IMR-90 (cell line): ENCODE measurements at regions not wholly inside any gene's neighbourhood (a gene's known extent, or its start where the extent isn't known, plus 50 kb on each side); places are given as distances from the start of the nearest gene placed in this dataset.

Source experiments
- ATAC-seq: fragments of 200-7000 bp; cut with Tn5 transposase; 2 replicates; pipeline ENCODE4 v1.9.1; 2020; ENCODE audit warnings: low read depth, mild to moderate bottlenecking, moderate library complexity
- BruUV-seq: library from RNA; stranded (reverse); fragments of 400-500 nt; replicated peaks from 2 replicates; lab custom pipeline; 2021; lab: Mats Ljungman, UMichigan
- CTCF ChIA-PET: fragments of 300-600 bp; formaldehyde crosslinking; extraction: SDS; loops from one replicate; lab custom pipeline; 2021; ENCODE audit warnings: antibody characterized with exemption; lab: Yijun Ruan, JAX
- POLR2A ChIA-PET: fragments of 300-600 bp; sonication (Branson Sonifier 250); formaldehyde crosslinking; loops from one replicate; lab custom pipeline; 2022; ENCODE audit warnings: antibody characterized with exemption; ENCODE audit not compliant: unreplicated experiment; lab: Charles Lee
- DNase-seq: peaks from one replicate; pipeline ENCODE4 v3.0.0; 2013
- H2AFZ ChIP-seq: replicated peaks from 2 replicates; pipeline ENCODE3; 2013; ENCODE audit warnings: low read length, mild to moderate bottlenecking; ENCODE audit not compliant: poor library complexity
- H2AK5ac ChIP-seq: 2 replicates; pipeline ENCODE4 v1.6.1; 2013; ENCODE audit warnings: low read depth, low read length, inconsistent platforms
- H2AK9ac ChIP-seq: replicated peaks from 2 replicates; pipeline ENCODE3; 2013; ENCODE audit warnings: mild to moderate bottlenecking, low read depth, low read length, moderate library complexity; ENCODE audit not compliant: poor library complexity
- H2BK120ac ChIP-seq: 2 replicates; pipeline ENCODE4 v1.6.1; 2013; ENCODE audit warnings: low read depth, low read length, inconsistent platforms
- H2BK15ac ChIP-seq: 3 replicates; pipeline ENCODE4 v1.6.1; 2013; ENCODE audit warnings: low read depth, low read length, inconsistent platforms
- H2BK20ac ChIP-seq: 2 replicates; pipeline ENCODE4 v1.6.1; 2013; ENCODE audit warnings: low read depth, mild to moderate bottlenecking, inconsistent platforms, low read length, moderate library complexity
- H2BK5ac ChIP-seq: 2 replicates; pipeline ENCODE4 v1.6.1; 2013; ENCODE audit warnings: mild to moderate bottlenecking, low read depth, low read length, inconsistent platforms; ENCODE audit not compliant: poor library complexity, severe bottlenecking
- H3K14ac ChIP-seq: replicated peaks from 2 replicates; pipeline ENCODE4 v1.6.1; 2013; ENCODE audit warnings: low read depth, low read length, inconsistent platforms
- H3K18ac ChIP-seq: 2 replicates; pipeline ENCODE4 v1.6.1; 2013; ENCODE audit warnings: low read depth, low read length, control low read depth
- H3K23ac ChIP-seq: 2 replicates; pipeline ENCODE4 v1.6.1; 2013; ENCODE audit warnings: low read depth, low read length, inconsistent platforms
- H3K27ac ChIP-seq: 2 replicates; pipeline ENCODE4 v1.5.1; 2013; ENCODE audit warnings: mild to moderate bottlenecking, control low read depth, low read length; ENCODE audit not compliant: insufficient read depth
- H3K27me3 ChIP-seq: 2 replicates; pipeline ENCODE4 v1.6.1; 2013; ENCODE audit warnings: low read length; ENCODE audit not compliant: control insufficient read depth, insufficient read depth
- H3K36me3 ChIP-seq: 2 replicates; pipeline ENCODE4 v1.6.1; 2013; ENCODE audit warnings: low read length, mixed read lengths; ENCODE audit not compliant: control insufficient read depth, insufficient read depth
- H3K4ac ChIP-seq: 2 replicates; pipeline ENCODE4 v1.6.1; 2013; ENCODE audit warnings: low read depth, low read length, inconsistent platforms
- H3K4me1 ChIP-seq: 2 replicates; pipeline ENCODE4 v1.6.1; 2013; ENCODE audit warnings: low read length, mixed read lengths; ENCODE audit not compliant: control insufficient read depth, insufficient read depth
- H3K4me2 ChIP-seq: 2 replicates; pipeline ENCODE4 v1.6.1; 2013; ENCODE audit warnings: low read depth, mild to moderate bottlenecking, control low read depth, low read length, moderate library complexity
- H3K4me3 ChIP-seq: 2 replicates; pipeline ENCODE4 v1.5.1; 2013; ENCODE audit warnings: low read depth, mild to moderate bottlenecking, control low read depth, low read length, moderate library complexity; ENCODE audit not compliant: insufficient read depth
- H3K56ac ChIP-seq: 2 replicates; pipeline ENCODE4 v1.6.1; 2013; ENCODE audit warnings: low read length, inconsistent platforms; ENCODE audit not compliant: insufficient read depth; ENCODE audit errors: extremely low read depth
- H3K79me1 ChIP-seq, 2 experiments: 2 replicates each; pipeline ENCODE4 v1.6.1; 2013; ENCODE audit warnings: low read length in 2 of 2, inconsistent platforms in 1 of 2, low read depth in 1 of 2
- H3K9ac ChIP-seq: 2 replicates; pipeline ENCODE4 v1.6.1; 2013; ENCODE audit warnings: low read depth, low read length, control low read depth
- H3K9me1 ChIP-seq: 2 replicates; pipeline ENCODE4 v1.6.1; 2013; ENCODE audit warnings: low read length, inconsistent platforms; ENCODE audit not compliant: insufficient read depth
- H3K9me3 ChIP-seq: 2 replicates; pipeline ENCODE4 v1.6.1; 2013; ENCODE audit warnings: low read length; ENCODE audit not compliant: control insufficient read depth, insufficient read depth
- H4K20me1 ChIP-seq: 2 replicates; pipeline ENCODE4 v1.6.1; 2013; ENCODE audit warnings: low read length, inconsistent platforms; ENCODE audit not compliant: insufficient read depth
- H4K5ac ChIP-seq: 2 replicates; pipeline ENCODE4 v1.6.1; 2013; ENCODE audit warnings: mild to moderate bottlenecking, low read depth, low read length, control low read depth
- H4K8ac ChIP-seq, 2 experiments: 2 replicates each; pipeline ENCODE4 v1.6.1; 2013; ENCODE audit warnings: low read depth in 2 of 2, low read length in 2 of 2, control low read depth in 1 of 2, inconsistent platforms in 1 of 2
- H4K91ac ChIP-seq: 2 replicates; pipeline ENCODE4 v1.6.1; 2013; ENCODE audit warnings: low read depth, low read length, inconsistent platforms; ENCODE audit not compliant: insufficient read depth
- BHLHE40 ChIP-seq: fragments of 150-350 bp; IDR thresholded peaks from 2 replicates; pipeline ENCODE4 v1.6.1; 2016; ENCODE audit warnings: mild to moderate bottlenecking, low read depth, low read length
- MAZ ChIP-seq: IDR thresholded peaks from 2 replicates; pipeline ENCODE4 v1.6.1; 2012; ENCODE audit warnings: low read depth, mild to moderate bottlenecking, low read length, improper control_type of control experiment, moderate library complexity, borderline replicate concordance
- MXI1 ChIP-seq: IDR thresholded peaks from 2 replicates; pipeline ENCODE4 v1.6.1; 2012; ENCODE audit warnings: low read depth, mild to moderate bottlenecking, low read length, moderate library complexity, borderline replicate concordance
- RAD21 ChIP-seq: IDR thresholded peaks from 2 replicates; pipeline ENCODE4 v1.6.1; 2012; ENCODE audit warnings: low read length, improper control_type of control experiment
- RFX5 ChIP-seq: IDR thresholded peaks from 2 replicates; pipeline ENCODE4 v1.8.0; 2012; ENCODE audit warnings: low read depth, mild to moderate bottlenecking, low read length, moderate library complexity
- WGBS, 2 experiments: methylation state at CpG; one replicate each; pipeline versions ENCODE4 v1.1.5 to v1.1.7; 2013; ENCODE audit warnings: missing lambda C conversion rate in 2 of 2; ENCODE audit not compliant: insufficient read length in 1 of 2; ENCODE audit errors: extremely low coverage in 2 of 2; 5-methylcytosine and 5-hydroxymethylcytosine counted together
- dilution Hi-C: fragments of 300-500 bp; cut with HindIII; formaldehyde crosslinking; loops from one replicate; pipeline ENCODE4 v1.14.3; 2018; ENCODE audit warnings: low sequenced_read_pairs; ENCODE audit not compliant: unreplicated experiment
- in situ Hi-C: fragments of 300-500 bp; cut with MboI; formaldehyde crosslinking; loops from 3 replicates; pipeline ENCODE4 v1.14.3; 2019; ENCODE audit warnings: low sequenced_read_pairs, inconsistent platforms, mixed read lengths
- intact Hi-C: fragments of 100-400 bp; cut with micrococcal nuclease; formaldehyde crosslinking; loops from 2 replicates; pipeline ENCODE4 v1.10.0; 2022
- TF ChIP-seq, protein P1 (sequence below): fragments of 150-350 bp; IDR thresholded peaks from 2 replicates; pipeline ENCODE4 v1.6.1; 2016; ENCODE audit warnings: low read depth, mild to moderate bottlenecking, low read length, moderate library complexity, borderline replicate concordance
- TF ChIP-seq, protein P2 (sequence below): fragments of 150-350 bp; IDR thresholded peaks from 2 replicates; pipeline ENCODE4 v1.6.1; 2017; ENCODE audit warnings: mild to moderate bottlenecking, antibody characterized with exemption, low read length, low read depth

DNA sequence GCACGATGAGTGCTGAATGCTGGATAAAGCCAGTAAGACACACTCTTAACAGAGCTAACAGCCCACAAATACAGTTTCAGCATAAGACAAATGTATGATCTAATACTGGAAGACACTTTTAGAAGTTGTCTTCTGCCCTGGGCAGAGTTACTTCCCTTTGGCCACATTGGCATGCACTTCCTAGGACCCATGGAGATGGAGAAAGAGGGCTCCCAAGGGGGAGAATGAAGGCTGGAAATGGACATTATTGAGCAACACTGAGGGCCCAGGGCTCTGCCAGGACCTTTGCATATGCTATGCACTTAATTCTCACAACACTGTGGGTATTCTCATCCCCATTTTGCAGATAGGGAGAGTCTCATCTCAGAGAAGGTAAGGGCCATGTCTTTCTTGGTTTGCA lies 123.1 kb downstream of the ADAMTS15 start:
- Histone ChIP-seq H3K27ac (no peak overlapping the region), H3K18ac (no peak overlapping the region), H3K9ac (no peak overlapping the region), H2BK15ac (no peak overlapping the region), H4K5ac (no peak overlapping the region), H3K23ac (no peak overlapping the region), H2BK120ac (no peak overlapping the region), H3K79me1 (no peaks in the 10 kb centered on the region), H2AFZ (no peak overlapping the region), H3K4me1 (peaks cover 2% of the 10 kb centered on the region; the same call in 1 of the 2 replicates), H2BK5ac (no peak overlapping the region), H3K36me3 (no peaks in the 10 kb centered on the region), H3K9me1 (no peaks in the 10 kb centered on the region; the same call in 1 of the 2 replicates), H3K4me3 (no peak overlapping the region), H4K20me1 (no peaks in the 10 kb centered on the region), H2AK9ac (no peak overlapping the region), H3K4ac (no peak overlapping the region), H4K8ac (no peak overlapping the region), H3K27me3 (peaks cover 4% of the 10 kb centered on the region; the same call in 1 of the 2 replicates), H3K56ac (no peak overlapping the region), H2AK5ac (no peak overlapping the region), H3K14ac (no peak overlapping the region), H3K9me3 (no peaks in the 10 kb centered on the region), H3K4me2 (no peak overlapping the region), H4K91ac (no peak overlapping the region), H2BK20ac (no peak overlapping the region)
- BruUV-seq = no TSS peak
- no peak for DNase-seq
- ChIA-PET POLR2A (no interaction called here), CTCF (no interaction called here)
- no peak for ATAC-seq
- no CpG with 5 or more reads among the region's 1 CpG for WGBS, 2 experiments
- intact Hi-C loops = no loop called here
- dilution Hi-C loops = no loop called here
- in situ Hi-C loops = no loop called here
- TF ChIP-seq, protein P1, sequence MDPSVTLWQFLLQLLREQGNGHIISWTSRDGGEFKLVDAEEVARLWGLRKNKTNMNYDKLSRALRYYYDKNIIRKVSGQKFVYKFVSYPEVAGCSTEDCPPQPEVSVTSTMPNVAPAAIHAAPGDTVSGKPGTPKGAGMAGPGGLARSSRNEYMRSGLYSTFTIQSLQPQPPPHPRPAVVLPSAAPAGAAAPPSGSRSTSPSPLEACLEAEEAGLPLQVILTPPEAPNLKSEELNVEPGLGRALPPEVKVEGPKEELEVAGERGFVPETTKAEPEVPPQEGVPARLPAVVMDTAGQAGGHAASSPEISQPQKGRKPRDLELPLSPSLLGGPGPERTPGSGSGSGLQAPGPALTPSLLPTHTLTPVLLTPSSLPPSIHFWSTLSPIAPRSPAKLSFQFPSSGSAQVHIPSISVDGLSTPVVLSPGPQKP = no peak
- TF ChIP-seq RFX5 (no peak), MXI1 (no peak), RAD21 (no peak), BHLHE40 (no peak), MAZ (no peak)
- TF ChIP-seq, protein P2, sequence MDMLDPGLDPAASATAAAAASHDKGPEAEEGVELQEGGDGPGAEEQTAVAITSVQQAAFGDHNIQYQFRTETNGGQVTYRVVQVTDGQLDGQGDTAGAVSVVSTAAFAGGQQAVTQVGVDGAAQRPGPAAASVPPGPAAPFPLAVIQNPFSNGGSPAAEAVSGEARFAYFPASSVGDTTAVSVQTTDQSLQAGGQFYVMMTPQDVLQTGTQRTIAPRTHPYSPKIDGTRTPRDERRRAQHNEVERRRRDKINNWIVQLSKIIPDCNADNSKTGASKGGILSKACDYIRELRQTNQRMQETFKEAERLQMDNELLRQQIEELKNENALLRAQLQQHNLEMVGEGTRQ = no peak
